GM12878 (cell line): ENCODE measurements at regions not wholly inside any gene's neighbourhood (a gene's known extent, or its start where the extent isn't known, plus 50 kb on each side); places are given as distances from the start of the nearest gene placed in this dataset.

Experiments used
- ATAC-seq: fragments of 200-7000 bp; cut with Tn5 transposase; 3 replicates; pipeline ENCODE4 v1.9.1; 2020; ENCODE audit warnings: mild to moderate bottlenecking, moderate library complexity
- BruUV-seq: library from RNA; stranded (reverse); fragments of 400-500 nt; replicated peaks from 2 replicates; lab custom pipeline; 2021; lab: Mats Ljungman, UMichigan
- CTCF ChIA-PET: fragments of 300-600 bp; sonication (Branson Sonifier 250); formaldehyde crosslinking; extraction: SDS; loops from one replicate; lab custom pipeline; 2021; ENCODE audit warnings: inconsistent platforms; lab: Yijun Ruan, JAX
- POLR2A ChIA-PET: fragments of 350-600 bp; formaldehyde crosslinking; extraction: SDS; loops from one replicate; lab custom pipeline; 2021; ENCODE audit warnings: inconsistent platforms; lab: Charles Lee
- RAD21 ChIA-PET: fragments of 300-600 bp; sonication (Branson Sonifier 250); formaldehyde crosslinking; loops from one replicate; lab custom pipeline; 2023; ENCODE audit warnings: antibody characterized with exemption; ENCODE audit not compliant: unreplicated experiment; lab: Charles Lee
- SMC1A ChIA-PET: fragments of 300-600 bp; sonication (Branson Sonifier 250); formaldehyde crosslinking; loops from one replicate; lab custom pipeline; 2023; ENCODE audit not compliant: unreplicated experiment, uncharacterized antibody; lab: Charles Lee
- DNase-seq: peaks from one replicate; pipeline ENCODE4 v3.0.0-alpha.2; 2011; ENCODE audit warnings: low read depth, low spot score
- FAIRE-seq: peaks from 3 replicates; lab custom pipeline; 2011; peaks lifted over from hg19 to GRCh38; lab: Jason Lieb, UNC
- H2AFZ ChIP-seq: 2 replicates; pipeline ENCODE4 v1.6.0; 2011; ENCODE audit warnings: low read depth, low read length, control low read depth; ENCODE audit not compliant: control insufficient read depth
- H3K27ac ChIP-seq: 2 replicates; pipeline ENCODE4 v1.5.1; 2011; ENCODE audit warnings: control low read depth; ENCODE audit not compliant: control insufficient read depth, insufficient read depth
- H3K27me3 ChIP-seq, 2 experiments: replicated peaks in 1 of 2; 2 replicates each; pipeline versions ENCODE4 v1.6.0 to v1.6.1; 2011; ENCODE audit warnings: low read length in 1 of 2; ENCODE audit not compliant: control insufficient read depth in 2 of 2, insufficient read depth in 2 of 2
- H3K36me3 ChIP-seq, 2 experiments: 2 replicates each; pipeline ENCODE4 v1.5.1; 2011; ENCODE audit warnings: low read length in 1 of 2; ENCODE audit not compliant: control insufficient read depth in 2 of 2, insufficient read depth in 2 of 2
- H3K4me1 ChIP-seq: 2 replicates; pipeline ENCODE4 v1.6.1; 2011; ENCODE audit warnings: mild to moderate bottlenecking, low read length, moderate library complexity, mixed read lengths; ENCODE audit not compliant: control insufficient read depth, insufficient read depth
- H3K4me2 ChIP-seq: 2 replicates; pipeline ENCODE4 v1.6.0; 2011; ENCODE audit warnings: control low read depth; ENCODE audit not compliant: control insufficient read depth, insufficient read depth
- H3K4me3 ChIP-seq: fragments of 200-600 bp; sonication (generic); 2 replicates; pipeline ENCODE4 v1.5.1; 2016
- H3K79me2 ChIP-seq: 2 replicates; pipeline ENCODE4 v1.6.0; 2011; ENCODE audit warnings: low read length; ENCODE audit not compliant: control insufficient read depth, insufficient read depth
- H3K9ac ChIP-seq: 2 replicates; pipeline ENCODE4 v1.8.0; 2011; ENCODE audit warnings: low read length, control low read depth, mixed read lengths; ENCODE audit not compliant: control insufficient read depth, insufficient read depth
- H3K9me3 ChIP-seq: replicated peaks from 3 replicates; pipeline ENCODE4 v1.5.1; 2011; ENCODE audit warnings: mild to moderate bottlenecking, low read length; ENCODE audit not compliant: control insufficient read depth, insufficient read depth
- H4K20me1 ChIP-seq: 2 replicates; pipeline ENCODE4 v1.6.0; 2011; ENCODE audit not compliant: control insufficient read depth, insufficient read depth
- HSF1 ChIP-seq: fragments of 150-350 bp; IDR thresholded peaks from 2 replicates; pipeline ENCODE4 v1.6.1; 2014; ENCODE audit warnings: mild to moderate bottlenecking, low read depth, low read length
- MLLT1 ChIP-seq: fragments of 450-650 bp; IDR thresholded peaks from 2 replicates; pipeline ENCODE4 v1.6.1; 2016; ENCODE audit warnings: mild to moderate bottlenecking
- RBBP5 ChIP-seq: fragments of 200-600 bp; sonication (generic); conservative IDR thresholded peaks from 2 replicates; pipeline ENCODE4 v1.6.1; 2016
- SPI1 ChIP-seq: IDR thresholded peaks from 2 replicates; pipeline ENCODE4 v1.6.1; 2011; ENCODE audit warnings: low read depth, mild to moderate bottlenecking, low read length, moderate library complexity, borderline replicate concordance; ENCODE audit not compliant: insufficient read depth
- ZNF207 ChIP-seq: fragments of 450-650 bp; IDR thresholded peaks from 2 replicates; pipeline ENCODE4 v1.6.1; 2014; ENCODE audit warnings: antibody characterized with exemption, mild to moderate bottlenecking, borderline replicate concordance
- ZNF217 ChIP-seq: fragments of 450-650 bp; IDR thresholded peaks from 2 replicates; pipeline ENCODE4 v1.6.1; 2017; ENCODE audit warnings: antibody characterized with exemption, mild to moderate bottlenecking
- WGBS: methylation state at CpG from one replicate; pipeline ENCODE4 v1.1.6; 2016; ENCODE audit warnings: low lambda C conversion rate; ENCODE audit not compliant: insufficient replicate concordance, insufficient coverage; ENCODE audit errors: missing lambda C conversion rate; 5-methylcytosine and 5-hydroxymethylcytosine counted together
- in situ Hi-C: fragments of 300-500 bp; cut with MboI; formaldehyde crosslinking; loops from 9 replicates; pipeline ENCODE4 v1.14.3; 2018; ENCODE audit warnings: mixed read lengths
- intact Hi-C: fragments of 100-400 bp; cut with micrococcal nuclease; formaldehyde crosslinking; loops from one replicate; pipeline ENCODE4 v1.14.2; 2022; ENCODE audit not compliant: unreplicated experiment

- ATAC-seq: no peak
- CTCF ChIA-PET: interaction anchor here (1.2 kb wide), 1 partner anchor 8 kb away, joined by 3 read pairs; no protein-coding TSS in a partner anchor
These were observed 406.3 kb downstream of the NPIPA8 start for GRCh38 chr16:17930280-17930679.

More at GRCh38 chr16:17930280-17930679, 406.3 kb downstream of the NPIPA8 start:
- Histone ChIP-seq H3K4me1 (no peaks in the 10 kb centered on the region), H3K9ac (no peak overlapping the region), H3K27ac (no peak overlapping the region), H2AFZ (no peak overlapping the region), H3K4me2 (no peak overlapping the region), H3K4me3 (no peak overlapping the region), H3K9me3 (no peaks in the 10 kb centered on the region; the same call in 2 of the 3 replicates), H4K20me1 (no peaks in the 10 kb centered on the region), H3K79me2 (no peaks in the 10 kb centered on the region), H3K27me3 (no peaks in the 10 kb centered on the region), H3K36me3 (no peaks in the 10 kb centered on the region)
- intact Hi-C loops: no loop called here
- ChIA-PET RAD21 (no interaction called here), POLR2A (no interaction called here), SMC1A (interaction anchor here (0.6 to 0.7 kb wide), 2 partner anchors 205 to 1344 kb away, joined by 3 read pairs; no protein-coding TSS in a partner anchor)
- in situ Hi-C loops: loop anchor here (25.0 kb wide), 1 partner anchor 832 kb away; no protein-coding TSS in a partner anchor
- WGBS: 14% methylated on average over 1 of the region's 1 CpG
- DNase-seq (no peak), FAIRE-seq (no peak)
- no TSS peak for BruUV-seq
- TF ChIP-seq ZNF207: no peak
- TF ChIP-seq HSF1: no peak
- no peak for TF ChIP-seq SPI1
- TF ChIP-seq RBBP5: no peak
- no peak for TF ChIP-seq MLLT1
- TF ChIP-seq ZNF217: no peak
